Sigmoid colon (tissue), 6 donors: ENCODE measurements at regions not wholly inside any gene's neighbourhood (a gene's known extent, or its start where the extent isn't known, plus 50 kb on each side); places are given as distances from the start of the nearest gene placed in this dataset.

ENCODE experiments used
- DNase-seq: peaks from one replicate; pipeline ENCODE4 v3.0.0-alpha.2; 2019
- H3K27ac ChIP-seq, 4 donors: fragments of 200-600 bp; sonication (generic); one replicate each; pipeline ENCODE4 v1.5.1; 2016 to 2019; ENCODE audit warnings: mild to moderate bottlenecking in 1 of 4
- H3K27me3 ChIP-seq, 3 donors: fragments of 200-600 bp; sonication (generic); one replicate each; pipeline ENCODE4 v1.5.1; 2019; ENCODE audit warnings: mild to moderate bottlenecking in 1 of 3
- H3K36me3 ChIP-seq, 4 donors: fragments of 200-600 bp; sonication (generic); one replicate each; pipeline ENCODE4 v1.5.1; 2016 to 2019
- H3K4me1 ChIP-seq, 4 donors: fragments of 200-600 bp; sonication (generic); one replicate each; pipeline ENCODE4 v1.5.1; 2017 to 2019
- H3K4me3 ChIP-seq, 4 donors: fragments of 200-600 bp; sonication (generic); one replicate each; pipeline ENCODE4 v1.5.1; 2017 to 2019; ENCODE audit warnings: mild to moderate bottlenecking in 2 of 4, moderate library complexity in 1 of 4
- H3K9me3 ChIP-seq, 4 donors: fragments of 200-600 bp in 3 of 4; sonication (generic) in 3 of 4; one replicate each; pipeline versions ENCODE4 v1.5.1 to v1.6.1; 2013 to 2019
- CTCF ChIP-seq, 4 experiments: fragments of 450-650 bp in 3 of 4; fragments of 200-600 bp in 1 of 4; IDR thresholded peaks; one replicate each; pipeline ENCODE4 v1.5.1; 2016 to 2019; ENCODE audit warnings: antibody characterized with exemption in 4 of 4, mild to moderate bottlenecking in 3 of 4, moderate library complexity in 2 of 4
- EP300 ChIP-seq, 4 donors: sonication (generic); formaldehyde crosslinking; IDR thresholded peaks; one replicate each; pipeline ENCODE4 v1.6.1; 2017; ENCODE audit warnings: antibody characterized with exemption in 4 of 4
- POLR2A ChIP-seq, 2 donors: fragments of 450-650 bp; IDR thresholded peaks; one replicate each; pipeline ENCODE4 v1.6.1; 2016; ENCODE audit warnings: antibody characterized with exemption in 2 of 2, mild to moderate bottlenecking in 2 of 2, moderate library complexity in 2 of 2
- POLR2AphosphoS5 ChIP-seq, 4 donors: sonication (generic); formaldehyde crosslinking; IDR thresholded peaks; one replicate each; pipeline ENCODE4 v1.6.1; 2017; ENCODE audit warnings: antibody characterized with exemption in 4 of 4
- WGBS, 2 donors: extraction: QIAGEN DNeasy Blood & Tissue Kit; methylation state at CpG; one replicate each; pipeline ENCODE4 v1.1.7; 2013; 5-methylcytosine and 5-hydroxymethylcytosine counted together
- intact Hi-C: fragments of 100-400 bp; cut with DNase I; formaldehyde crosslinking; loops from one replicate; pipeline ENCODE4 v1.15.1; 2023
- donor health status: healthy with polysubstance abuse.
- donor health status: healthy.

- TF ChIP-seq EP300 (IDR thresholded peaks at IDR 0.05) (no peak), POLR2AphosphoS5 (IDR thresholded peaks at IDR 0.05) (no peak), CTCF (IDR thresholded peaks at IDR 0.05) (no peak), POLR2A (IDR thresholded peaks at IDR 0.05) (no peak)
- H3K4me1 ChIP-seq: peaks cover 0 to 11% (median 0%) of the 10 kb centered on the region in 4 donors
- no peaks in the 10 kb centered on the region for H3K9me3 ChIP-seq
- no peak for DNase-seq
- intact Hi-C loops: no loop called here
- H3K4me3 ChIP-seq: no peak overlapping the region
- no peaks in the 10 kb centered on the region for H3K36me3 ChIP-seq
- H3K27ac ChIP-seq: no peak overlapping the region
- no peaks in the 10 kb centered on the region for H3K27me3 ChIP-seq
Observed at GRCh38 chr2:206845877-206846276, 80.5 kb downstream of the FASTKD2 start.

GRCh38 chr2:206846331-206846730 lies 80.9 kb downstream of the FASTKD2 start:
- intact Hi-C loops: no loop called here
- WGBS, 2 donors: 83 to 88% methylated on average over 3 of the region's 3 CpGs

GRCh38 chr2:206846981-206847834 lies 81.8 kb downstream of the FASTKD2 start:
- Histone ChIP-seq H3K27ac (no peak overlapping the region), H3K9me3 (no peaks in the 10 kb centered on the region), H3K4me1 (peaks cover 0 to 11% (median 0%) of the 10 kb centered on the region in 4 donors), H3K4me3 (no peak overlapping the region), H3K36me3 (no peaks in the 10 kb centered on the region), H3K27me3 (no peaks in the 10 kb centered on the region)
- intact Hi-C loops: no loop called here
- TF ChIP-seq POLR2AphosphoS5 (IDR thresholded peaks at IDR 0.05) (no peak), CTCF (IDR thresholded peaks at IDR 0.05) (no peak), EP300 (IDR thresholded peaks at IDR 0.05) (no peak), POLR2A (IDR thresholded peaks at IDR 0.05) (no peak)
- DNase-seq: no peak
- WGBS, 2 donors: 78 to 80% methylated on average over 3 of the region's 3 CpGs

More at GRCh38 chr2:206846331-206846730, 80.9 kb downstream of the FASTKD2 start:
- TF ChIP-seq POLR2A (IDR thresholded peaks at IDR 0.05): no peak
- no peak for TF ChIP-seq CTCF (IDR thresholded peaks at IDR 0.05)
- no peak for TF ChIP-seq POLR2AphosphoS5 (IDR thresholded peaks at IDR 0.05)
- TF ChIP-seq EP300 (IDR thresholded peaks at IDR 0.05): no peak
- H3K4me3 ChIP-seq: no peak overlapping the region
- no peak for DNase-seq
- H3K27me3 ChIP-seq: no peaks in the 10 kb centered on the region
- peaks cover 0 to 11% (median 0%) of the 10 kb centered on the region in 4 donors for H3K4me1 ChIP-seq
- H3K27ac ChIP-seq: no peak overlapping the region
- H3K9me3 ChIP-seq: no peaks in the 10 kb centered on the region
- H3K36me3 ChIP-seq: no peaks in the 10 kb centered on the region

GRCh38 chr2:206850369-206850768 lies 85.0 kb downstream of the FASTKD2 start:
- peaks cover 0 to 13% (median under 1%) of the 10 kb centered on the region in 4 donors for H3K4me1 ChIP-seq
- no peak overlapping the region for H3K27ac ChIP-seq
- intact Hi-C loops: no loop called here
- TF ChIP-seq CTCF (IDR thresholded peaks at IDR 0.05) (no peak), POLR2AphosphoS5 (IDR thresholded peaks at IDR 0.05) (no peak), POLR2A (IDR thresholded peaks at IDR 0.05) (no peak), EP300 (IDR thresholded peaks at IDR 0.05) (no peak)
- no peak overlapping the region for H3K4me3 ChIP-seq
- no peaks in the 10 kb centered on the region for H3K36me3 ChIP-seq
- DNase-seq: no peak
- no peaks in the 10 kb centered on the region for H3K27me3 ChIP-seq
- no peaks in the 10 kb centered on the region for H3K9me3 ChIP-seq
